HG03521 (cell line): ENCODE measurements at regions not wholly inside any gene's neighbourhood (a gene's known extent, or its start where the extent isn't known, plus 50 kb on each side); places are given as distances from the start of the nearest gene placed in this dataset.
"Not testable (repeated sequence)": the region's sequence is repeated elsewhere in the genome, so short reads cannot be mapped to it uniquely, and the experiment has no call there.

Source experiments
- ATAC-seq: cut with Tn5 transposase; IDR thresholded peaks from one replicate; pipeline ENCODE4 v1.9.1; 2021; ENCODE audit warnings: mild to moderate bottlenecking, moderate library complexity; ENCODE audit not compliant: unreplicated experiment

GRCh38 chr6:19562468-19562867, 274.7 kb upstream of the ID4 start:
- ATAC-seq = no peak

GRCh38 chr6:19569563-19569962, 267.6 kb upstream of the ID4 start:
- ATAC-seq = no peak

GRCh38 chr6:19571176-19571575, 266.0 kb upstream of the ID4 start:
- ATAC-seq = no peak

- no peak for ATAC-seq
These were observed 258.7 kb upstream of the ID4 start for GRCh38 chr6:19578481-19578880.

- ATAC-seq = not testable (repeated sequence)
These were observed 253.0 kb upstream of the ID4 start for GRCh38 chr6:19584207-19584606.

GRCh38 chr6:19587238-19587942, 249.8 kb upstream of the ID4 start:
- ATAC-seq = no peak

- ATAC-seq = no peak
These were observed 246.6 kb upstream of the ID4 start for GRCh38 chr6:19590501-19591131.

- ATAC-seq = no peak
These were observed 239.3 kb upstream of the ID4 start for GRCh38 chr6:19597809-19598320.

GRCh38 chr6:19599796-19600464, 237.2 kb upstream of the ID4 start:
- ATAC-seq = no peak

GRCh38 chr6:19602434-19603013, 234.6 kb upstream of the ID4 start:
- no peak for ATAC-seq

- ATAC-seq = no peak
These were observed 233.4 kb upstream of the ID4 start for GRCh38 chr6:19603721-19604120.

GRCh38 chr6:19605624-19606023, 231.5 kb upstream of the ID4 start:
- ATAC-seq = no peak

- no peak for ATAC-seq
These were observed 228.6 kb upstream of the ID4 start for GRCh38 chr6:19608546-19608945.

GRCh38 chr6:19609972-19610641, 227.1 kb upstream of the ID4 start:
- no peak for ATAC-seq

- not testable (repeated sequence) for ATAC-seq
These were observed 224.3 kb upstream of the ID4 start for GRCh38 chr6:19612672-19613466.

- ATAC-seq = no peak
These were observed 223.5 kb upstream of the ID4 start for GRCh38 chr6:19613678-19614077.

GRCh38 chr6:19616022-19616421, 221.1 kb upstream of the ID4 start:
- no peak for ATAC-seq

GRCh38 chr6:19632230-19632629, 204.9 kb upstream of the ID4 start:
- ATAC-seq = no peak

GRCh38 chr6:19632786-19633185, 204.4 kb upstream of the ID4 start:
- ATAC-seq = no peak

GRCh38 chr6:19635728-19636127, 201.4 kb upstream of the ID4 start:
- no peak for ATAC-seq
